Panc1 (cell line): ENCODE measurements at regions not wholly inside any gene's neighbourhood (a gene's known extent, or its start where the extent isn't known, plus 50 kb on each side); places are given as distances from the start of the nearest gene placed in this dataset.
"Not testable (repeated sequence)": the region's sequence is repeated elsewhere in the genome, so short reads cannot be mapped to it uniquely, and the experiment has no call there.

Source experiments
- ATAC-seq: fragments of 200-7000 bp; cut with Tn5 transposase; 2 replicates; pipeline ENCODE4 v1.9.1; 2020; ENCODE audit warnings: mild to moderate bottlenecking, moderate library complexity
- BruUV-seq: library from RNA; stranded (reverse); fragments of 400-500 nt; replicated peaks from 2 replicates; lab custom pipeline; 2021; lab: Mats Ljungman, UMichigan
- CTCF ChIA-PET: fragments of 300-600 bp; sonication (Branson Sonifier 250); formaldehyde crosslinking; loops from one replicate; lab custom pipeline; 2022; ENCODE audit warnings: antibody characterized with exemption; lab: Charles Lee
- POLR2A ChIA-PET: fragments of 300-600 bp; sonication (Branson Sonifier 250); formaldehyde crosslinking; loops from one replicate; lab custom pipeline; 2022; ENCODE audit warnings: antibody characterized with exemption; lab: Charles Lee
- DNase-seq: peaks from one replicate; pipeline ENCODE4 v3.0.0-alpha.2; 2010; ENCODE audit warnings: low read depth, low spot score
- H3K27ac ChIP-seq: 2 replicates; pipeline ENCODE4 v1.5.1; 2011; ENCODE audit warnings: mild to moderate bottlenecking, low read length, inconsistent platforms
- H3K27me3 ChIP-seq: fragments of 200-500 bp; sonication (Bioruptor generic); 2 replicates; pipeline ENCODE4 v1.6.0; 2014; ENCODE audit warnings: low read length, inconsistent platforms; ENCODE audit not compliant: control insufficient read depth, insufficient read depth
- H3K36me3 ChIP-seq: fragments of 200-500 bp; sonication (Bioruptor generic); 2 replicates; pipeline ENCODE4 v1.5.1; 2014; ENCODE audit warnings: inconsistent platforms, mild to moderate bottlenecking, low read length, moderate library complexity; ENCODE audit not compliant: control insufficient read depth, insufficient read depth
- H3K4me1 ChIP-seq: 2 replicates; pipeline ENCODE4 v1.5.1; 2011; ENCODE audit warnings: inconsistent platforms, mild to moderate bottlenecking, low read length, moderate library complexity; ENCODE audit not compliant: control insufficient read depth, insufficient read depth
- H3K4me3 ChIP-seq, 2 experiments: 2 replicates each; pipeline ENCODE4 v1.5.1; 2011 to 2012; ENCODE audit warnings: low read depth in 2 of 2, low read length in 2 of 2, mild to moderate bottlenecking in 2 of 2, inconsistent platforms in 1 of 2, moderate library complexity in 1 of 2
- H3K9me3 ChIP-seq: fragments of 200-500 bp; sonication (Bioruptor generic); 2 replicates; pipeline ENCODE4 v1.5.1; 2014; ENCODE audit warnings: low read depth, mild to moderate bottlenecking, inconsistent platforms, low read length, moderate library complexity; ENCODE audit not compliant: control insufficient read depth, insufficient read depth
- POLR2AphosphoS5 ChIP-seq: IDR thresholded peaks from 2 replicates; pipeline ENCODE4 v1.6.1; 2012; ENCODE audit warnings: mild to moderate bottlenecking, low read depth, low read length, moderate library complexity
- REST ChIP-seq, 2 experiments: IDR thresholded peaks; 2 replicates each; pipeline ENCODE4 v1.6.1; 2011 to 2012; ENCODE audit warnings: low read depth in 2 of 2, control low read depth in 1 of 2, low read length in 1 of 2, mild to moderate bottlenecking in 1 of 2, moderate library complexity in 1 of 2; ENCODE audit not compliant: insufficient read depth in 1 of 2
- SIN3A ChIP-seq: IDR thresholded peaks from 2 replicates; pipeline ENCODE4 v1.6.1; 2012; ENCODE audit warnings: low read depth, mild to moderate bottlenecking, low read length, moderate library complexity, borderline replicate concordance; ENCODE audit not compliant: insufficient read depth
- TCF7L2 ChIP-seq: IDR thresholded peaks from 2 replicates; pipeline ENCODE4 v1.6.1; 2011; ENCODE audit warnings: mild to moderate bottlenecking, low read depth, low read length, inconsistent platforms
- in situ Hi-C: cut with HindIII; loops from 2 replicates; pipeline ENCODE4 v1.10.0; 2016; ENCODE audit warnings: low sequenced_read_pairs, low pct_unique_long_range_greater_than_20kb
- intact Hi-C: fragments of 100-400 bp; cut with micrococcal nuclease; formaldehyde crosslinking; loops from one replicate; pipeline ENCODE4 v1.10.0; 2022; ENCODE audit not compliant: unreplicated experiment
- TF ChIP-seq, protein P1 (sequence below): fragments of 450-650 bp; IDR thresholded peaks from 2 replicates; pipeline ENCODE4 v1.5.1; 2017; ENCODE audit warnings: mild to moderate bottlenecking

GRCh38 chr1:95643071-95643470, 409.1 kb downstream of the RWDD3 start:
- ChIA-PET POLR2A (no interaction called here), CTCF (no interaction called here)
- Histone ChIP-seq H3K27ac (no peak overlapping the region), H3K4me1 (no peaks in the 10 kb centered on the region), H3K4me3 (no peak overlapping the region), H3K27me3 (no peaks in the 10 kb centered on the region), H3K36me3 (no peaks in the 10 kb centered on the region), H3K9me3 (no peaks in the 10 kb centered on the region)
- no peak for DNase-seq
- no TSS peak for BruUV-seq
- TF ChIP-seq, protein P1, sequence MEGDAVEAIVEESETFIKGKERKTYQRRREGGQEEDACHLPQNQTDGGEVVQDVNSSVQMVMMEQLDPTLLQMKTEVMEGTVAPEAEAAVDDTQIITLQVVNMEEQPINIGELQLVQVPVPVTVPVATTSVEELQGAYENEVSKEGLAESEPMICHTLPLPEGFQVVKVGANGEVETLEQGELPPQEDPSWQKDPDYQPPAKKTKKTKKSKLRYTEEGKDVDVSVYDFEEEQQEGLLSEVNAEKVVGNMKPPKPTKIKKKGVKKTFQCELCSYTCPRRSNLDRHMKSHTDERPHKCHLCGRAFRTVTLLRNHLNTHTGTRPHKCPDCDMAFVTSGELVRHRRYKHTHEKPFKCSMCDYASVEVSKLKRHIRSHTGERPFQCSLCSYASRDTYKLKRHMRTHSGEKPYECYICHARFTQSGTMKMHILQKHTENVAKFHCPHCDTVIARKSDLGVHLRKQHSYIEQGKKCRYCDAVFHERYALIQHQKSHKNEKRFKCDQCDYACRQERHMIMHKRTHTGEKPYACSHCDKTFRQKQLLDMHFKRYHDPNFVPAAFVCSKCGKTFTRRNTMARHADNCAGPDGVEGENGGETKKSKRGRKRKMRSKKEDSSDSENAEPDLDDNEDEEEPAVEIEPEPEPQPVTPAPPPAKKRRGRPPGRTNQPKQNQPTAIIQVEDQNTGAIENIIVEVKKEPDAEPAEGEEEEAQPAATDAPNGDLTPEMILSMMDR: no peak
- TF ChIP-seq TCF7L2: no peak
- no peak for TF ChIP-seq POLR2AphosphoS5
- no peak for TF ChIP-seq SIN3A
- no peak for TF ChIP-seq REST (IDR thresholded peaks at IDR 0.05; ENCODE audit: insufficient read depth in 1 of 2, low read depth in 2 of 2, low read length in 1 of 2)
- ATAC-seq: no peak
- intact Hi-C loops: no loop called here
- in situ Hi-C loops: no loop called here

GRCh38 chr1:95645126-95645525, 411.1 kb downstream of the RWDD3 start:
- POLR2A ChIA-PET, DNase-seq, H3K36me3 ChIP-seq, H3K27me3 ChIP-seq, BruUV-seq, H3K4me3 ChIP-seq, H3K4me1 ChIP-seq, H3K27ac ChIP-seq, ATAC-seq, in situ Hi-C loops, H3K9me3 ChIP-seq, intact Hi-C loops, CTCF ChIA-PET: not testable (repeated sequence)

- ATAC-seq (no peak), DNase-seq (no peak)
- TF ChIP-seq, protein P1: no peak
- TF ChIP-seq POLR2AphosphoS5 (no peak), TCF7L2 (no peak), REST (IDR thresholded peaks at IDR 0.05; ENCODE audit: insufficient read depth in 1 of 2, low read depth in 2 of 2, low read length in 1 of 2) (no peak), SIN3A (no peak)
- intact Hi-C loops: no loop called here
- CTCF ChIA-PET: no interaction called here
- POLR2A ChIA-PET: no interaction called here
- H3K27me3 ChIP-seq: no peaks in the 10 kb centered on the region
- in situ Hi-C loops: no loop called here
- no peaks in the 10 kb centered on the region for H3K36me3 ChIP-seq
- no TSS peak for BruUV-seq
- no peak overlapping the region for H3K27ac ChIP-seq
- no peaks in the 10 kb centered on the region for H3K4me1 ChIP-seq
- no peaks in the 10 kb centered on the region for H3K9me3 ChIP-seq
- no peak overlapping the region for H3K4me3 ChIP-seq
Observed at GRCh38 chr1:95650631-95651030, 416.6 kb downstream of the RWDD3 start.
